ENCODE measurements at regions not wholly inside any gene's neighbourhood (a gene's known extent, or its start where the extent isn't known, plus 50 kb on each side); places are given as distances from the start of the nearest gene placed in this dataset.

GRCh38 chr5:148911386-148911785, 85.0 kb downstream of the ADRB2 start:
- TF ChIP-seq CTCF (IDR thresholded peaks at IDR 0.05; ENCODE audit: extremely low read depth, insufficient read depth, missing control alignments): no peak
- no peak for DNase-seq (ENCODE audit: low spot score)
- in situ Hi-C loops (cut with MboI; ENCODE audit: low pct_unique_long_range_greater_than_20kb, low sequenced_read_pairs, unreplicated experiment): no loop called here

- TF ChIP-seq CTCF (IDR thresholded peaks at IDR 0.05; ENCODE audit: extremely low read depth, insufficient read depth, missing control alignments): no peak
- DNase-seq (ENCODE audit: low spot score): no peak
- in situ Hi-C loops (cut with MboI; ENCODE audit: low pct_unique_long_range_greater_than_20kb, low sequenced_read_pairs, unreplicated experiment): no loop called here
Observed at GRCh38 chr5:148912146-148912545, 85.7 kb downstream of the ADRB2 start.

- TF ChIP-seq CTCF (IDR thresholded peaks at IDR 0.05; ENCODE audit: extremely low read depth, insufficient read depth, missing control alignments): no peak
- no peak for DNase-seq (ENCODE audit: low spot score)
- in situ Hi-C loops (cut with MboI; ENCODE audit: low pct_unique_long_range_greater_than_20kb, low sequenced_read_pairs, unreplicated experiment): no loop called here
Observed at GRCh38 chr5:148912714-148913398, 86.4 kb downstream of the ADRB2 start.

GRCh38 chr5:148913493-148913892, 87.1 kb downstream of the ADRB2 start:
- no peak for TF ChIP-seq CTCF (IDR thresholded peaks at IDR 0.05; ENCODE audit: extremely low read depth, insufficient read depth, missing control alignments)
- in situ Hi-C loops (cut with MboI; ENCODE audit: low pct_unique_long_range_greater_than_20kb, low sequenced_read_pairs, unreplicated experiment): no loop called here
- DNase-seq (ENCODE audit: low spot score): no peak

- no peak for DNase-seq (ENCODE audit: low spot score)
- in situ Hi-C loops (cut with MboI; ENCODE audit: low pct_unique_long_range_greater_than_20kb, low sequenced_read_pairs, unreplicated experiment): no loop called here
Observed at GRCh38 chr5:148913985-148914431, 87.6 kb downstream of the ADRB2 start.

GRCh38 chr5:148915224-148915817, 88.9 kb downstream of the ADRB2 start:
- TF ChIP-seq CTCF (IDR thresholded peaks at IDR 0.05; ENCODE audit: extremely low read depth, insufficient read depth, missing control alignments): no peak
- in situ Hi-C loops (cut with MboI; ENCODE audit: low pct_unique_long_range_greater_than_20kb, low sequenced_read_pairs, unreplicated experiment): no loop called here
- no peak for DNase-seq (ENCODE audit: low spot score)

More at GRCh38 chr5:148913985-148914431, 87.6 kb downstream of the ADRB2 start:
- TF ChIP-seq CTCF (IDR thresholded peaks at IDR 0.05; ENCODE audit: extremely low read depth, insufficient read depth, missing control alignments): no peak
